SK-N-MC (cell line): ENCODE measurements at regions not wholly inside any gene's neighbourhood (a gene's known extent, or its start where the extent isn't known, plus 50 kb on each side); places are given as distances from the start of the nearest gene placed in this dataset.
"Not testable (repeated sequence)": the region's sequence is repeated elsewhere in the genome, so short reads cannot be mapped to it uniquely, and the experiment has no call there.

Experiments
- DNase-seq: peaks from one replicate; pipeline ENCODE4 v3.0.0-alpha.2; 2011; ENCODE audit warnings: low read depth, low spot score
- H3K27ac ChIP-seq: fragments of 200-600 bp; sonication (generic); 2 replicates; pipeline ENCODE4 v1.5.1; 2016; ENCODE audit warnings: mixed run types
- H3K36me3 ChIP-seq: fragments of 200-600 bp; sonication (generic); 2 replicates; pipeline ENCODE4 v1.6.1; 2017; ENCODE audit warnings: antibody characterized with exemption, low read length, mixed read lengths; ENCODE audit not compliant: insufficient read depth
- H3K4me3 ChIP-seq: fragments of 200-600 bp; sonication (generic); 2 replicates; pipeline ENCODE4 v1.5.1; 2016
- H3K9ac ChIP-seq: fragments of 200-600 bp; sonication (generic); 2 replicates; pipeline ENCODE4 v1.8.0; 2017; ENCODE audit warnings: mixed run types, mixed read lengths; ENCODE audit not compliant: insufficient read length
- H3K9me3 ChIP-seq: fragments of 200-600 bp; sonication (generic); 2 replicates; pipeline ENCODE4 v1.6.1; 2017; ENCODE audit warnings: low read depth, mild to moderate bottlenecking, antibody characterized with exemption, low read length, moderate library complexity, mixed read lengths
- EZH2 ChIP-seq: fragments of 200-600 bp; sonication (generic); IDR thresholded peaks from one replicate; pipeline ENCODE4 v1.6.1; 2017; ENCODE audit warnings: antibody characterized with exemption
- FOXP2 ChIP-seq: optimal IDR thresholded peaks from 2 replicates; pipeline ENCODE3; 2011; ENCODE audit warnings: mild to moderate bottlenecking, moderate library complexity; ENCODE audit not compliant: insufficient read depth; ENCODE audit errors: extremely low read length, control extremely low read depth
- POLR2AphosphoS5 ChIP-seq: IDR thresholded peaks from 2 replicates; pipeline ENCODE4 v1.6.1; 2012; ENCODE audit warnings: mild to moderate bottlenecking, low read depth, low read length, borderline replicate concordance

GRCh38 chr20:5464901-5465603, 145.8 kb downstream of the GPCPD1 start:
- Histone ChIP-seq H3K36me3 (no peaks in the 10 kb centered on the region), H3K9ac (no peak overlapping the region), H3K27ac (no peak overlapping the region), H3K4me3 (no peak overlapping the region), H3K9me3 (no peaks in the 10 kb centered on the region)
- DNase-seq: no peak
- TF ChIP-seq POLR2AphosphoS5 (no peak), EZH2 (no peak), FOXP2 (no peak)

- Histone ChIP-seq H3K27ac (no peak overlapping the region), H3K9ac (no peak overlapping the region), H3K4me3 (no peak overlapping the region), H3K9me3 (no peaks in the 10 kb centered on the region), H3K36me3 (no peaks in the 10 kb centered on the region)
- TF ChIP-seq EZH2 (no peak), FOXP2 (no peak), POLR2AphosphoS5 (no peak)
- DNase-seq: no peak
Observed at GRCh38 chr20:5463007-5463686, 146.4 kb upstream of the PROKR2 start.

GRCh38 chr20:5453745-5454144, 137.0 kb upstream of the PROKR2 start:
- not testable (repeated sequence) for H3K4me3 ChIP-seq, H3K36me3 ChIP-seq, H3K27ac ChIP-seq, DNase-seq, H3K9me3 ChIP-seq, H3K9ac ChIP-seq

GRCh38 chr20:5453316-5453715, 136.6 kb upstream of the PROKR2 start:
- H3K4me3 ChIP-seq, H3K36me3 ChIP-seq, H3K9ac ChIP-seq, H3K9me3 ChIP-seq, DNase-seq, H3K27ac ChIP-seq: not testable (repeated sequence)

- DNase-seq, H3K36me3 ChIP-seq, H3K27ac ChIP-seq, H3K9me3 ChIP-seq, H3K4me3 ChIP-seq, H3K9ac ChIP-seq: not testable (repeated sequence)
Observed at GRCh38 chr20:5452691-5453090, 135.9 kb upstream of the PROKR2 start.

GRCh38 chr20:5452286-5452685, 135.5 kb upstream of the PROKR2 start:
- DNase-seq, H3K4me3 ChIP-seq, H3K36me3 ChIP-seq, H3K9ac ChIP-seq, H3K9me3 ChIP-seq, H3K27ac ChIP-seq: not testable (repeated sequence)

- Histone ChIP-seq H3K36me3 (no peaks in the 10 kb centered on the region), H3K4me3 (no peak overlapping the region), H3K9me3 (no peaks in the 10 kb centered on the region), H3K27ac (no peak overlapping the region), H3K9ac (no peak overlapping the region)
- TF ChIP-seq FOXP2 (no peak), POLR2AphosphoS5 (no peak), EZH2 (no peak)
- no peak for DNase-seq
Observed at GRCh38 chr20:5451643-5452210, 135.0 kb upstream of the PROKR2 start.

GRCh38 chr20:5448449-5449118, 131.8 kb upstream of the PROKR2 start:
- DNase-seq: peak; percentile 5
- H3K36me3 ChIP-seq: no peaks in the 10 kb centered on the region

GRCh38 chr20:5447188-5447587, 130.4 kb upstream of the PROKR2 start:
- Histone ChIP-seq H3K4me3 (no peak overlapping the region), H3K9ac (no peak overlapping the region), H3K27ac (no peak overlapping the region), H3K36me3 (no peaks in the 10 kb centered on the region), H3K9me3 (no peaks in the 10 kb centered on the region)
- TF ChIP-seq POLR2AphosphoS5: no peak
- TF ChIP-seq EZH2: no peak
- TF ChIP-seq FOXP2: no peak
- no peak for DNase-seq

More at GRCh38 chr20:5448449-5449118, 131.8 kb upstream of the PROKR2 start:
- no peak overlapping the region for H3K4me3 ChIP-seq
- TF ChIP-seq FOXP2 (no peak), POLR2AphosphoS5 (no peak), EZH2 (no peak)
- no peaks in the 10 kb centered on the region for H3K9me3 ChIP-seq
- no peak overlapping the region for H3K9ac ChIP-seq
- no peak overlapping the region for H3K27ac ChIP-seq
